ENCODE measurements at regions not wholly inside any gene's neighbourhood (a gene's known extent, or its start where the extent isn't known, plus 50 kb on each side); places are given as distances from the start of the nearest gene placed in this dataset.
"Not testable (repeated sequence)": the region's sequence is repeated elsewhere in the genome, so short reads cannot be mapped to it uniquely, and the experiment has no call there.

GRCh38 chr2:207321514-207321913, 155.8 kb upstream of the KLF7 start:
- FAIRE-seq = no peak
- DNase-seq (ENCODE audit: insufficient read length, low spot score) = no peak

GRCh38 chr2:207324001-207324400, 158.3 kb upstream of the KLF7 start:
- no peak for FAIRE-seq
- DNase-seq (ENCODE audit: insufficient read length, low spot score) = no peak

GRCh38 chr2:207327513-207327912, 161.8 kb upstream of the KLF7 start:
- peak; percentile 26 for FAIRE-seq
- no peak for DNase-seq (ENCODE audit: insufficient read length, low spot score)

- peak; percentile 81 for FAIRE-seq
- no peak for DNase-seq (ENCODE audit: insufficient read length, low spot score)
These were observed 163.2 kb upstream of the KLF7 start for GRCh38 chr2:207328944-207329386.

- FAIRE-seq = peak; percentile 67
- no peak for DNase-seq (ENCODE audit: insufficient read length, low spot score)
These were observed 165.2 kb upstream of the KLF7 start for GRCh38 chr2:207330912-207331311.

- peak; percentile 68 for FAIRE-seq
These were observed 165.9 kb upstream of the KLF7 start for GRCh38 chr2:207331674-207332073.

GRCh38 chr2:207332480-207333212, 166.9 kb upstream of the KLF7 start:
- FAIRE-seq = peak; percentile 89
- DNase-seq (ENCODE audit: insufficient read length, low spot score) = no peak

More at GRCh38 chr2:207331674-207332073, 165.9 kb upstream of the KLF7 start:
- DNase-seq (ENCODE audit: insufficient read length, low spot score) = no peak

- DNase-seq (ENCODE audit: insufficient read length, low spot score) = no peak
- FAIRE-seq = peak; percentile 85
These were observed 168.0 kb upstream of the KLF7 start for GRCh38 chr2:207333599-207334300.

- FAIRE-seq (no peak), DNase-seq (ENCODE audit: insufficient read length, low spot score) (no peak)
These were observed 168.5 kb upstream of the KLF7 start for GRCh38 chr2:207334301-207334623.

GRCh38 chr2:207334624-207335371, 169.1 kb upstream of the KLF7 start:
- DNase-seq (ENCODE audit: insufficient read length, low spot score) = no peak
- peak; percentile 90 for FAIRE-seq

GRCh38 chr2:207337234-207338219, 171.8 kb upstream of the KLF7 start:
- peak; percentile 13 for DNase-seq (ENCODE audit: insufficient read length, low spot score)
- peak; percentile 70 for FAIRE-seq

GRCh38 chr2:207338220-207338607, 172.5 kb upstream of the KLF7 start:
- FAIRE-seq = no peak
- no peak for DNase-seq (ENCODE audit: insufficient read length, low spot score)

GRCh38 chr2:207338610-207339009, 172.9 kb upstream of the KLF7 start:
- no peak for FAIRE-seq
- no peak for DNase-seq (ENCODE audit: insufficient read length, low spot score)

- DNase-seq (ENCODE audit: insufficient read length, low spot score) (no peak), FAIRE-seq (no peak)
These were observed 175.5 kb upstream of the KLF7 start for GRCh38 chr2:207341112-207341750.

GRCh38 chr2:207341804-207342203, 176.1 kb upstream of the KLF7 start:
- FAIRE-seq = no peak
- DNase-seq (ENCODE audit: insufficient read length, low spot score) = no peak

- DNase-seq (ENCODE audit: insufficient read length, low spot score); FAIRE-seq: not testable (repeated sequence)
These were observed 179.0 kb upstream of the KLF7 start for GRCh38 chr2:207344596-207345394.

GRCh38 chr2:207351171-207351570, 178.6 kb upstream of the CREB1 start:
- no peak for DNase-seq (ENCODE audit: insufficient read length, low spot score)
- FAIRE-seq = no peak

- FAIRE-seq = no peak
- DNase-seq (ENCODE audit: insufficient read length, low spot score) = no peak
These were observed 176.6 kb upstream of the CREB1 start for GRCh38 chr2:207352978-207353671.
